GM23338 (cell line): ENCODE measurements at regions not wholly inside any gene's neighbourhood (a gene's known extent, or its start where the extent isn't known, plus 50 kb on each side); places are given as distances from the start of the nearest gene placed in this dataset.

ENCODE experiments used
- ATAC-seq: fragments of 200-7000 bp; cut with Tn5 transposase; 3 replicates; pipeline ENCODE4 v1.9.1; 2020
- DNase-seq: peaks from one replicate; pipeline ENCODE4 v3.0.0-alpha.2; 2015; ENCODE audit warnings: low spot score
- H2AFZ ChIP-seq: fragments of 200-600 bp; sonication (generic); 2 replicates; pipeline ENCODE4 v1.8.0; 2016; ENCODE audit warnings: antibody characterized with exemption, mild to moderate bottlenecking, moderate library complexity
- H3F3A ChIP-seq: fragments of 200-600 bp; sonication (generic); replicated peaks from 2 replicates; pipeline ENCODE4 v1.8.0; 2017; ENCODE audit warnings: antibody characterized with exemption, mixed run types, low read depth
- H3K27ac ChIP-seq: fragments of 200-600 bp; sonication (generic); 2 replicates; pipeline ENCODE4 v1.6.1; 2016; ENCODE audit warnings: low read depth
- H3K27me3 ChIP-seq: fragments of 200-600 bp; sonication (generic); 2 replicates; pipeline ENCODE4 v1.8.0; 2016; ENCODE audit warnings: mild to moderate bottlenecking, mixed run types, moderate library complexity; ENCODE audit not compliant: insufficient read depth
- H3K36me3 ChIP-seq: fragments of 200-600 bp; sonication (generic); 2 replicates; pipeline ENCODE4 v1.8.0; 2016; ENCODE audit warnings: mild to moderate bottlenecking; ENCODE audit not compliant: insufficient read depth
- H3K4me1 ChIP-seq: fragments of 200-600 bp; sonication (generic); 2 replicates; pipeline ENCODE4 v1.8.0; 2016; ENCODE audit warnings: mild to moderate bottlenecking, moderate library complexity; ENCODE audit not compliant: insufficient read depth
- H3K4me2 ChIP-seq: fragments of 200-600 bp; sonication (generic); 2 replicates; pipeline ENCODE4 v1.7.1; 2017; ENCODE audit warnings: mixed run types
- H3K4me3 ChIP-seq: fragments of 200-600 bp; sonication (generic); 2 replicates; pipeline ENCODE4 v1.6.1; 2016; ENCODE audit warnings: mixed run types
- H3K79me2 ChIP-seq: fragments of 200-600 bp; sonication (generic); replicated peaks from 2 replicates; pipeline ENCODE4 v1.8.0; 2017; ENCODE audit warnings: mild to moderate bottlenecking; ENCODE audit not compliant: insufficient read depth
- H3K9me2 ChIP-seq: fragments of 200-600 bp; sonication (generic); 2 replicates; pipeline ENCODE4 v1.8.0; 2017; ENCODE audit not compliant: insufficient read depth
- H4K20me1 ChIP-seq: fragments of 200-600 bp; sonication (generic); replicated peaks from 2 replicates; pipeline ENCODE4 v1.8.0; 2017; ENCODE audit warnings: mild to moderate bottlenecking; ENCODE audit not compliant: insufficient read depth
- H3K27ac Mint-ChIP-seq: 2 replicates; pipeline ENCODE4 v1.8.0; 2020; ENCODE audit warnings: inconsistent platforms, mild to moderate bottlenecking, moderate library complexity, mixed read lengths
- H3K27me3 Mint-ChIP-seq: 3 replicates; pipeline ENCODE4 v1.8.0; 2022; ENCODE audit warnings: low read depth, mild to moderate bottlenecking, moderate library complexity, mixed read lengths, inconsistent platforms; ENCODE audit not compliant: insufficient read depth, poor library complexity
- H3K36me3 Mint-ChIP-seq: 3 replicates; pipeline ENCODE4 v1.8.0; 2021; ENCODE audit warnings: low read depth, mild to moderate bottlenecking, inconsistent platforms, moderate library complexity, mixed read lengths
- H3K4me1 Mint-ChIP-seq: 3 replicates; pipeline ENCODE4 v1.8.0; 2020; ENCODE audit warnings: mild to moderate bottlenecking, inconsistent platforms, mixed read lengths
- H3K4me3 Mint-ChIP-seq: 3 replicates; pipeline ENCODE4 v1.8.0; 2021; ENCODE audit warnings: moderate library complexity, mild to moderate bottlenecking, inconsistent platforms, mixed read lengths
- H3K9me3 Mint-ChIP-seq: 3 replicates; pipeline ENCODE4 v1.8.0; 2020; ENCODE audit warnings: moderate library complexity, mild to moderate bottlenecking, inconsistent platforms, mixed read lengths
- CREB1 ChIP-seq: fragments of 250-450 bp; sonication (Bioruptor Pico); IDR thresholded peaks from 2 replicates; pipeline ENCODE4 v1.5.0; 2020; ENCODE audit warnings: low read depth, mild to moderate bottlenecking, moderate library complexity
- CTCF ChIP-seq, 2 experiments: fragments of 200-600 bp in 1 of 2; sonication (generic) in 1 of 2; conservative IDR thresholded peaks; 2 replicates each; pipeline versions ENCODE4 v1.5.1 to v1.6.1; 2016 to 2017; ENCODE audit warnings: antibody characterized with exemption in 2 of 2, low read depth in 2 of 2, mild to moderate bottlenecking in 2 of 2, moderate library complexity in 1 of 2
- EZH2 ChIP-seq: fragments of 200-600 bp; sonication (generic); IDR thresholded peaks from one replicate; pipeline ENCODE4 v1.8.0; 2017; ENCODE audit warnings: antibody characterized with exemption, mild to moderate bottlenecking, low read depth; ENCODE audit not compliant: unreplicated experiment
- EZH2phosphoT487 ChIP-seq: fragments of 200-600 bp; sonication (generic); IDR thresholded peaks from one replicate; pipeline ENCODE4 v1.8.1; 2018; ENCODE audit warnings: antibody characterized with exemption; ENCODE audit not compliant: unreplicated experiment
- JUNB ChIP-seq: IDR thresholded peaks from one replicate; pipeline ENCODE4 v1.6.1; 2016; ENCODE audit warnings: antibody characterized with exemption; ENCODE audit not compliant: unreplicated experiment
- NANOG ChIP-seq: IDR thresholded peaks from 2 replicates; pipeline ENCODE4 v1.6.1; 2016; ENCODE audit warnings: antibody characterized with exemption, borderline replicate concordance
- POLR2AphosphoS5 ChIP-seq: IDR thresholded peaks from 2 replicates; pipeline ENCODE4 v1.6.1; 2016; ENCODE audit warnings: antibody characterized with exemption, low read depth
- REST ChIP-seq: IDR thresholded peaks from one replicate; pipeline ENCODE4 v1.6.1; 2018; ENCODE audit warnings: antibody characterized with exemption; ENCODE audit not compliant: unreplicated experiment
- STAT1 ChIP-seq: IDR thresholded peaks from one replicate; pipeline ENCODE4 v1.6.1; 2016; ENCODE audit warnings: antibody characterized with exemption; ENCODE audit not compliant: unreplicated experiment
- ZNF114 ChIP-seq: fragments of 250-450 bp; sonication (Bioruptor Pico); IDR thresholded peaks from 2 replicates; pipeline ENCODE4 v1.5.0; 2020; ENCODE audit warnings: mild to moderate bottlenecking, moderate library complexity
- ZNF331 ChIP-seq: fragments of 250-450 bp; sonication (Bioruptor Pico); IDR thresholded peaks from 2 replicates; pipeline ENCODE4 v1.5.0; 2020; ENCODE audit warnings: low read depth, mild to moderate bottlenecking, moderate library complexity
- ZNF462 ChIP-seq: fragments of 250-450 bp; sonication (Bioruptor Pico); IDR thresholded peaks from 2 replicates; pipeline ENCODE4 v1.5.0; 2020; ENCODE audit warnings: mild to moderate bottlenecking, moderate library complexity

- no peak for TF ChIP-seq STAT1
- TF ChIP-seq EZH2 = no peak
- no peak for TF ChIP-seq ZNF331 (CRISPR knock-in tag)
- no peak for TF ChIP-seq JUNB
- TF ChIP-seq NANOG = no peak
Measured at GRCh38 chr14:97036086-97036852, 239.1 kb downstream of the VRK1 start (continued).

- no peak for ATAC-seq
- TF ChIP-seq REST (no peak), ZNF114 (CRISPR knock-in tag) (no peak), NANOG (no peak), EZH2phosphoT487 (no peak), CTCF (conservative IDR thresholded peaks at IDR 0.05; ENCODE audit: low read depth in 2 of 2) (no peak), POLR2AphosphoS5 (no peak), STAT1 (no peak), ZNF331 (CRISPR knock-in tag) (no peak), CREB1 (no peak), ZNF462 (CRISPR knock-in tag) (no peak), JUNB (no peak), EZH2 (no peak)
Measured at GRCh38 chr14:97039717-97040363, 242.7 kb downstream of the VRK1 start.

More at GRCh38 chr14:97039717-97040363, 242.7 kb downstream of the VRK1 start:
- no peaks in the 10 kb centered on the region for H3K79me2 ChIP-seq
- no peaks in the 10 kb centered on the region for H4K20me1 ChIP-seq
- no peak overlapping the region for H2AFZ ChIP-seq
- H3K27ac ChIP-seq = no peak overlapping the region
- 0 out of 2 replicates have a peak, but pooled peaks cover 12% of the 10 kb centered on the region for H3K9me2 ChIP-seq
- Mint-ChIP-seq H3K27ac (no peak overlapping the region), H3K4me3 (no peak overlapping the region), H3K36me3 (peaks cover 6% of the 10 kb centered on the region; the same call in 2 of the 3 replicates), H3K9me3 (peaks cover 12% of the 10 kb centered on the region), H3K4me1 (peaks cover 25% of the 10 kb centered on the region), H3K27me3 (peaks cover 2% of the 10 kb centered on the region)
- no peak overlapping the region for H3K4me2 ChIP-seq
- H3F3A ChIP-seq = no peaks in the 10 kb centered on the region
- H3K4me1 ChIP-seq = peaks cover 10% of the 10 kb centered on the region
- DNase-seq = no peak
- no peaks in the 10 kb centered on the region; the same call in 1 of the 2 replicates for H3K36me3 ChIP-seq
- H3K27me3 ChIP-seq = peaks cover under 1% of the 10 kb centered on the region; the same call in 1 of the 2 replicates
- no peak overlapping the region for H3K4me3 ChIP-seq
